ENCODE measurements at regions not wholly inside any gene's neighbourhood (a gene's known extent, or its start where the extent isn't known, plus 50 kb on each side); places are given as distances from the start of the nearest gene placed in this dataset.

DNA sequence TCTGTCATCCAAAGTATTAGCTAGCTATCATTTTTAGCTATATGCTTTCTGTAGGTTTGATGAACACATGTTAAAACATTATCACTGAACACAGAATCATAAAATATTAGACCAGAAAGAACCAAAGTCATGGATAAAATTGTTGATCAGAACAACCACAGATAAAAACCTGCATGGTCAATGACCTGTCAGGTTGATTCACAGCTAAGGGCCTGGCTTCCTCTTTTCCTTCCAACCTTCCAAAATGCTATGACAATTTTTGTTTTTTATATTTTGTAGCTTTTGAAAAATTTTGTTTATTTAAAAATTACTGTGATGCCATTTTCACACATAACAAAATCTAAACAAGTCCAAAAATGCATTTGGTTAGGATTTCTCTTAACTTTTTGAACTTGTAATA, 444.4 kb upstream of the CHRM2 start:
- TF ChIP-seq, protein P1, sequence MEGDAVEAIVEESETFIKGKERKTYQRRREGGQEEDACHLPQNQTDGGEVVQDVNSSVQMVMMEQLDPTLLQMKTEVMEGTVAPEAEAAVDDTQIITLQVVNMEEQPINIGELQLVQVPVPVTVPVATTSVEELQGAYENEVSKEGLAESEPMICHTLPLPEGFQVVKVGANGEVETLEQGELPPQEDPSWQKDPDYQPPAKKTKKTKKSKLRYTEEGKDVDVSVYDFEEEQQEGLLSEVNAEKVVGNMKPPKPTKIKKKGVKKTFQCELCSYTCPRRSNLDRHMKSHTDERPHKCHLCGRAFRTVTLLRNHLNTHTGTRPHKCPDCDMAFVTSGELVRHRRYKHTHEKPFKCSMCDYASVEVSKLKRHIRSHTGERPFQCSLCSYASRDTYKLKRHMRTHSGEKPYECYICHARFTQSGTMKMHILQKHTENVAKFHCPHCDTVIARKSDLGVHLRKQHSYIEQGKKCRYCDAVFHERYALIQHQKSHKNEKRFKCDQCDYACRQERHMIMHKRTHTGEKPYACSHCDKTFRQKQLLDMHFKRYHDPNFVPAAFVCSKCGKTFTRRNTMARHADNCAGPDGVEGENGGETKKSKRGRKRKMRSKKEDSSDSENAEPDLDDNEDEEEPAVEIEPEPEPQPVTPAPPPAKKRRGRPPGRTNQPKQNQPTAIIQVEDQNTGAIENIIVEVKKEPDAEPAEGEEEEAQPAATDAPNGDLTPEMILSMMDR (conservative IDR thresholded peaks at IDR 0.05; ENCODE audit: low read depth, low read length): no peak
- no peak for TF ChIP-seq EZH2 (IDR thresholded peaks at IDR 0.05; ENCODE audit: borderline replicate concordance, low read depth, low read length, poor library complexity, severe bottlenecking)

Data from A673 (cell line).